Renal cortex interstitium (tissue), 11 donors: ENCODE measurements at regions not wholly inside any gene's neighbourhood (a gene's known extent, or its start where the extent isn't known, plus 50 kb on each side); places are given as distances from the start of the nearest gene placed in this dataset.

ENCODE experiments used
- DNase-seq, 11 donors: peaks; one replicate each; pipeline ENCODE4 v3.0.0-alpha.2; 2013; ENCODE audit warnings: low read depth in 9 of 11, low spot score in 4 of 11; ENCODE audit errors: extremely low read depth in 1 of 11

DNA sequence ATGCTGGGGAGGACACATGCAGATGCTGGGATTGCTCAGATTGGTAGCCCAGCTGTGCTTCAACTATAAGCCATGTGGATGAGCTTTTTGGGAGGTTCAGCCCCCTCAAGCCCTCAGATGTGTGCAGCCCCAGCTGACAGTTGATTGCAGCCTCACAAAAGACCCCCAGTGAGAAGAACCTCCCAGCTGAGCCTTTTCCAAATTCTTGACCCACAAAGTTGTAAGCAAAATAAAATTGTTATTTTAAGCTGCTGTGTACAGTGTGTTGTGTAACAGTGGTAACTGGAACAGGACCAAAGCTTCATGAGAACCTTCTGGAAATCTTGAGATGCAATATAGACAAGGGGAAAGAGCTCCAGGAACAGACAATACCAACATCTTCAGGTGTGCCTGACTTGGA is 156.8 kb upstream of the IRX3 start:
- no peak for DNase-seq

DNA sequence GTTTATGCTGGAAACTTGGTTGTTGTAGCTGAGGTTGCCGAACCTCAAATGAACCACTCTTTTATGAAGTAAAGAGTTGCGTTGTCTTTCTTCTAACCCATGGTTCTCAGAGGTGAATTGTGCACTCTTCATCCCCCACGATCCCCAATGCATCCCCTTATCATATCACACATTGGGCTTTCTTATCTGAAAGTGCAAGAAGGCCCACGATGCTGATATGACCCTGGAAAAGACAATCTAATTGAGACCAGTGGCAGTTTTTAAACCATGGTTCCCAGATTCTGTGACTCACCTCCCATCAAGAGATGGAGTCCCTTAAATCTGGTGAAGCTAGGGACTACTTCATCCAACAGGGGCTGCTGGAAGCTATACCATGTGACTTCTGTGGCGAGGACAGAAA is 156.3 kb upstream of the IRX3 start:
- DNase-seq = no peak

GRCh38 chr16:54438469-54438868 is 151.9 kb upstream of the IRX3 start:
- no peak for DNase-seq

GRCh38 chr16:54437921-54438320 is 151.3 kb upstream of the IRX3 start:
- DNase-seq = no peak

- no peak for DNase-seq
Measured at GRCh38 chr16:54437401-54437800, 150.8 kb upstream of the IRX3 start.

GRCh38 chr16:54436346-54436745 is 149.8 kb upstream of the IRX3 start:
- DNase-seq = no peak

DNA sequence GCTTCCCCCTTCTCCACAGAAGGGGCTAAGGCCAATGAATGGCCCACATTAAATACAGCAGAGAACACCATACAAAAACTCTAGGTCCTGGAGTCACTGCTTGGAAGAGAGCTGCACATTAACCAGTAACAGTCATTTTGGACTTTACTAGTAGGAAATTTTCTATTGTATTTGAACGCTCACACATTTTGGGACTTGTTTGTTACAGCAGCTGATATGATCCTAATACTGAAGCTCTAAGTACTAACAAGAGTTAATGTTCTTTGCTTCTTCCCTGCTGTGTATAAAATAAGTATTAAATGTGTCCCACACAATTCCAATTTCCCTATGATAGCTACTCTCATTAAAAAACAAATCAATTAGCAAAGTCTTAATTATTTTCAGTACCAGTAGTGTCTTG is 148.3 kb upstream of the IRX3 start:
- no peak for DNase-seq

DNA sequence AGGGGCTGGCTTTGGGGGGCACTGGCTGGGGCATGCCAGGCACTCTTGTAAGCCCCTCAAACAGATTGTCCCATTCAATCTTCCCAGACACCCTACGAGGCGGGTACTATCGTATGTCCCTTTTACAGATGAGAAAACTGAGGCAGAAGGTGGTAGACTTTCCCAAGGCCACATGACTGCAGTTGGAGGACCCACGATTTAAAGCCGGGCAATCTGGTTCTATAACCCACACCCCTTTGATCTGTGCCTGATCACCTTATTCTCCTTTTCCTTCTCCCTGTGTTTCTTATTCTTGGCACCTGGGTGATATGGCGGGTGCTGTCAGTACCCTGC is 146.3 kb upstream of the IRX3 start:
- DNase-seq = no peak

DNA sequence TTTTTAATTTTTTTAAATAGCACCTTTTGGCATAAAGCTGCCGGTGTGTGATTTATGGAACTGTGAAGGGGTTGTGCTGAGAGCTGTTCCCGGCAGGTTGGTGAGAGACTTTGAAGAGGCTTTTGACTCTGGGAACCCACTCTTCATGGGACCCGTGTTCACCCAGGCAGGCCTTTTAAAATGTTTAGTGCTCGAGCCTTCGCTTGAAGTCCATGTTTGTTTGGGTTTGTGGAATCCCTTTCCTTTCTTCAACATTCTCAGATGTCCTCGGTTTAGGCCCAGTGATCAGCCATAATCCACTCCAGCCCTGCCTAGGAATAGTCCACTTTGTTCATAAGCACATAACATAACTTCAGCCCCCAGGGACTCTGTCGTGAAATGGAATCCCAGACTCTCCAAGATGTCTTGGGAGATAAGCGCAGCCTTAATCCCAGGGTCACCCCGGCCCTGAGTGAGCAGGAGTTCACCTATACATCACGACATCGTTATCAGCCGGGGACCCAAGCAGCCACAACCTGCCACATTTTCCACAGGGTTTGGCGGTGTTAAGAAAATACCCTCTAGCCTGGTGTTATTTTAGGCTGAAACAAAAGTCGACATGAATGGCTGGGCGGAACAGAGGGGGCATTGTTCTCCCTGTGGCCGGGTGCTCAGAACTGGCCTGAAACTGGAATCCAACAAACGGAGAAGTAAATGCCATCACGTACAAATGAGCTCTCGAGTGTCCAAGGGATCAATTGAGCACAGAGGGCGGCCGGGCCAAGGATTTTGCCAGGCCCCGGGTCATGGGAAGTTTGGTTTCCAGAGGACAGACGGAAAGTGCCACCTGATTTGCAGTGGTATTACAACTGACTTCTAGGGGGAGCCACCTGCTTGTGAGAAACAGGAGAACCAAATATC is 145.7 kb upstream of the IRX3 start:
- peak in 2 of 11 donors; percentile 42 to 63 for DNase-seq

- DNase-seq = no peak
Measured at GRCh38 chr16:54431041-54431996, 144.7 kb upstream of the IRX3 start.

- no peak for DNase-seq
Measured at GRCh38 chr16:54430491-54431030, 144.0 kb upstream of the IRX3 start.

DNA sequence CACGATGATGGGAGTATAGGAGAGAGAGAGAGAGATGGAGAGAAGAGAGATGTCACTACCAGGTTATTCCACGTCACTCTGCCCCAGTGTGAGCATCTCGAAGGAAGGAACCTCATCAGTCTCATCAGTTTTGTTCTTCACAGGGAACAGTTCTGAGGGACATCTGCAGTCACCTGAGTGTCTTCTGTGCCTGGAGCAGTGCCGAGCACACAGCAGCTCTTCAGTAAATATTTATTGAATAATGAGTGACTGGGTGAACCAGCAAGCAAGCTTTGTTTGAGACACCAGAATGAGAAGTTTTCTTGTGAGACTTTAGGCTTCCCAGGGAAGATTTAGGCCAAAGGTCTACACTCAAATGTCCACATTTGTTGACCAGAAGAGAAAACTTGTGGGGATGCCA is 142.4 kb upstream of the IRX3 start:
- DNase-seq = no peak

DNA sequence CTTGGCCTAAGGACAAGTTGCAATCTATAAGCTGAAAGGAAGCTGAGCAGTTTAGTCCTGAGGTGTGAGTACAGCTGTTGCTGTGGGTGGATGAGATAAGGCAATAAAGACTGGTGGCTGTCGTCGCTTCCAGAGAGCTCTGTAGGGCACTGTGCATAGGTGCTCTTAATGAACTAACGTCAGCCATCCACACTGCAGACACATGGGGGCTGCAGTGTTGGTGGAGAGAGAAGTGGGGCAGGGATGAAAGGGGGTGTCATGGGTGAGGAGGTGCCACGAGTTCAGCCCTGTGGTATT is 139.9 kb upstream of the IRX3 start:
- no peak for DNase-seq

GRCh38 chr16:54425681-54426552 is 139.3 kb upstream of the IRX3 start:
- no peak for DNase-seq

DNA sequence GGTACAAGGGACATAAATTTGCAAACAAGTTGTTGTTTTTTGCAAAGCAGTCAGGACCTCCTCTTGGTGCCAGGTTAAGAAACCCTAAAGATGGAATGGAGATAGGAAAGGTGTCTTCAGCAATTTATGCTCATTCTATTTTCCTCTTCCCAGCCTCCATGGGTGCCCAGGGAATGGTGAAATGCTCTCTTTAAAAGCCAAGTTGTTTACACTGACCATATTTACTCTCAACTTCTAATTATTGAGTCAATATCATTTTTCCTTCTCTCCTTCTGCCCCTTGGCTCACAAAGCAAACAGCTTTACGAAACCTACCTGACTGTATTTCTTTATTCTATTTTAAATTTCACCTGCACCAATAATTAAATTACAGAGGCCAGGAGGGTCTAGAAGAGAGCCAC is 138.5 kb upstream of the IRX3 start:
- no peak for DNase-seq

GRCh38 chr16:54424043-54424451 is 137.5 kb upstream of the IRX3 start:
- no peak for DNase-seq

DNA sequence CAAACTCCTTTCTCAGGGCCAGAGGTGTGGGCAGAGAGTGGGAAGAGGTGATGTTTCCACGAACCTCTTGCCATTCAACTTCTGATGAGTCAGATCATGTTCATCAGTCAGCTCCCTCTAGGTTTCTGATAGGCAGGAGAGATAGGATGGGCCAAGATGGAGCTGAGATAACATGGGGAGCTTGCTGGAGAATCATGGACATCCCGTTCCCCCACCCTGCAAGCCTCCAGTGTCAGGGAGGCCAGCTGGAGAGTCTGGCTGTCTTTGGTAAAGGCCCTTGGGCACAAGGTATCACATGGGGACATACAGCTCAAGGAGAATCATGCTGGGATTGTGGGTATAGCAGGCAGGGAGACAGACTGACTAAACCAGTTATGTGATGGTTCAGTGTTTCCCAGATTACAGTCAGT is 136.0 kb upstream of the IRX3 start:
- no peak for DNase-seq

- DNase-seq = no peak
Measured at GRCh38 chr16:54422159-54422558, 135.6 kb upstream of the IRX3 start.

GRCh38 chr16:54421220-54421619 is 134.6 kb upstream of the IRX3 start:
- DNase-seq = no peak
